Kidney (tissue), 13 donors: ENCODE measurements at regions not wholly inside any gene's neighbourhood (a gene's known extent, or its start where the extent isn't known, plus 50 kb on each side); places are given as distances from the start of the nearest gene placed in this dataset.

ENCODE experiments used
- DNase-seq, 5 donors: peaks; one replicate each; pipeline ENCODE4 v3.0.0-alpha.2; 2013 to 2020
- FAIRE-seq: peaks from 2 replicates; lab custom pipeline; 2012; peaks lifted over from hg19 to GRCh38; lab: Jason Lieb, UNC
- H3K27ac ChIP-seq, 2 donors: one replicate each; pipeline ENCODE4 v1.7.0; 2013; ENCODE audit warnings: low read depth in 2 of 2, low read length in 2 of 2, inconsistent platforms in 1 of 2
- H3K27me3 ChIP-seq: one replicate; pipeline ENCODE4 v1.7.1; 2013; ENCODE audit warnings: low read length, inconsistent platforms; ENCODE audit not compliant: control insufficient read depth, insufficient read depth
- H3K36me3 ChIP-seq, 3 donors: one replicate each; pipeline versions ENCODE4 v1.7.0 to v1.7.1; 2013; ENCODE audit warnings: low read length in 3 of 3, control low read depth in 1 of 3, inconsistent platforms in 1 of 3; ENCODE audit not compliant: insufficient read depth in 3 of 3, control insufficient read depth in 2 of 3
- H3K4me1 ChIP-seq, 3 donors: one replicate each; pipeline versions ENCODE4 v1.7.0 to v1.7.1; 2013; ENCODE audit warnings: low read length in 3 of 3, inconsistent platforms in 1 of 3, low read depth in 1 of 3; ENCODE audit not compliant: control insufficient read depth in 2 of 3, insufficient read depth in 2 of 3
- H3K4me3 ChIP-seq, 3 donors: one replicate each; pipeline versions ENCODE4 v1.7.0 to v1.8.1; 2013; ENCODE audit warnings: low read length in 3 of 3, control low read depth in 1 of 3, inconsistent platforms in 1 of 3
- H3K9ac ChIP-seq, 3 donors: one replicate each; pipeline versions ENCODE4 v1.7.0 to v1.7.1; 2013; ENCODE audit warnings: low read length in 3 of 3, control low read depth in 1 of 3, inconsistent platforms in 1 of 3
- H3K9me3 ChIP-seq, 3 donors: one replicate each; pipeline versions ENCODE4 v1.7.0 to v1.7.1; 2013; ENCODE audit warnings: low read length in 3 of 3, control low read depth in 1 of 3, inconsistent platforms in 1 of 3; ENCODE audit not compliant: control insufficient read depth in 2 of 3, insufficient read depth in 1 of 3
- intact Hi-C: fragments of 100-400 bp; cut with DNase I; formaldehyde crosslinking; loops from one replicate; pipeline ENCODE4 v1.11.1; 2022
- TF ChIP-seq, protein P1 (sequence below): IDR thresholded peaks from 3 replicates; pipeline ENCODE4 v1.5.1; 2012; ENCODE audit warnings: mild to moderate bottlenecking, moderate library complexity, borderline replicate concordance; ENCODE audit not compliant: insufficient read depth; ENCODE audit errors: extremely low read depth
- donor health status: control.
- donor health status: control.
- donor health status: control.
- donor health status: control.
- donor health status: control.
- donor health status: DM: yes; HTN: yes; CAD: no.
- donor health status: Normal renal cell carcinoma (clear cell type).

DNA sequence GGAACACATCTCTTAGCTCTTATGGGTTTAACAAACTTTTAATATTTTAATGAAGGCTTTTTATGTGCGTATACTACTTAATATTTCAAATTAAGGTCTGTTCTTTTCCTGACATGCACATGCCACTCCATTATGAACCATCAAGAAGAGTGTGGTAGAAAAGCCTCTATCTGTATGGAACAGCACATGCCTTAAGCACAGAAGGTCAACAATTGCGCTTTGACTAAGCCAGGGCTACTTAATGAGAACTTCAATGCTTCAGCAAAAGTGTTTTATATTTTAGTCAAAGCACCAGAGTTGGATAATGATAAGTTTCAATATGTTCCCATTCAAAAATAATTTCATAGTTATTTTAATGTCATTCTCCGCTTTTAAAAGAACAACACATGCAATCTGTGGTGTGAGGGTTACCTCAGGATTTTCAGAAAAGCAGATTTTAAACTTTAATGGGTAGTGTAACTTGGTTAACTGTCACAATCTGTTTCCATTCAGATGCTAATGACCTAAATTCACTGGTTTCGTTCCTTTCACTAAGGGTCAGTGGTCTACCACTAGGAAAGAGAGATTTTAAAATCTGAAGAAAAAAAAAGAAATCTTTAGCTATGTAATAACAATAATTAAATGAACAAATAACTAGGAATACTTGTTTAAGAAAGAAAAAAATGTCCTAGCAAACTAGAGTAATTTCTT, 193.4 kb upstream of the NOVA1 start:
- no peak overlapping the region for H3K9ac ChIP-seq
- FAIRE-seq = no peak
- H3K4me3 ChIP-seq = no peak overlapping the region
- no peak overlapping the region for H3K27ac ChIP-seq
- TF ChIP-seq, protein P1, sequence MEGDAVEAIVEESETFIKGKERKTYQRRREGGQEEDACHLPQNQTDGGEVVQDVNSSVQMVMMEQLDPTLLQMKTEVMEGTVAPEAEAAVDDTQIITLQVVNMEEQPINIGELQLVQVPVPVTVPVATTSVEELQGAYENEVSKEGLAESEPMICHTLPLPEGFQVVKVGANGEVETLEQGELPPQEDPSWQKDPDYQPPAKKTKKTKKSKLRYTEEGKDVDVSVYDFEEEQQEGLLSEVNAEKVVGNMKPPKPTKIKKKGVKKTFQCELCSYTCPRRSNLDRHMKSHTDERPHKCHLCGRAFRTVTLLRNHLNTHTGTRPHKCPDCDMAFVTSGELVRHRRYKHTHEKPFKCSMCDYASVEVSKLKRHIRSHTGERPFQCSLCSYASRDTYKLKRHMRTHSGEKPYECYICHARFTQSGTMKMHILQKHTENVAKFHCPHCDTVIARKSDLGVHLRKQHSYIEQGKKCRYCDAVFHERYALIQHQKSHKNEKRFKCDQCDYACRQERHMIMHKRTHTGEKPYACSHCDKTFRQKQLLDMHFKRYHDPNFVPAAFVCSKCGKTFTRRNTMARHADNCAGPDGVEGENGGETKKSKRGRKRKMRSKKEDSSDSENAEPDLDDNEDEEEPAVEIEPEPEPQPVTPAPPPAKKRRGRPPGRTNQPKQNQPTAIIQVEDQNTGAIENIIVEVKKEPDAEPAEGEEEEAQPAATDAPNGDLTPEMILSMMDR = no peak
- H3K27me3 ChIP-seq = no peaks in the 10 kb centered on the region
- no peaks in the 10 kb centered on the region for H3K9me3 ChIP-seq
- no peaks in the 10 kb centered on the region for H3K36me3 ChIP-seq
- intact Hi-C loops = no loop called here
- no peaks in the 10 kb centered on the region for H3K4me1 ChIP-seq
- DNase-seq = no peak

DNA sequence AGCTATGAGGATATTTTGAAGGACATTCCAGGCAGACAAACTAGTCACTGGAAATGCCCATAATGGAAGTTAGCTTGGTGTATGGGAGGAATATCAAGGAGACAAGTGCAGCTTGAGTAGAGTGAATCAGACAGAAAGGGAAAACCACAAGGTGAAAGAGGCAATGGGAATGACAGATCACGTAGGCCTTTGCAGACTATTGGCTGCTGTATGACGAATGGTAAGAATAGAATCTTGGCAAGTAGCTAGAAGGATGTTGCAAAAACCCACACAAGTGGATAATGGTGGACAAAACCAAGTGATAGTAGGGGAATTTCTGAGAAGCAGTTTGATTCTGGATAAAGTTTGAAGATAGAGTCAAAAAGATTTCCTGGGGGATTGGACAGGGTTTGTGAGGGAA, 196.9 kb upstream of the NOVA1 start:
- TF ChIP-seq, protein P1 = no peak
- no peak overlapping the region for H3K9ac ChIP-seq
- H3K4me1 ChIP-seq = no peaks in the 10 kb centered on the region
- H3K27ac ChIP-seq = no peak overlapping the region
- no peak for DNase-seq
- H3K36me3 ChIP-seq = no peaks in the 10 kb centered on the region
- no peaks in the 10 kb centered on the region for H3K27me3 ChIP-seq
- H3K9me3 ChIP-seq = no peaks in the 10 kb centered on the region
- intact Hi-C loops = no loop called here
- no peak for FAIRE-seq
- H3K4me3 ChIP-seq = no peak overlapping the region

DNA sequence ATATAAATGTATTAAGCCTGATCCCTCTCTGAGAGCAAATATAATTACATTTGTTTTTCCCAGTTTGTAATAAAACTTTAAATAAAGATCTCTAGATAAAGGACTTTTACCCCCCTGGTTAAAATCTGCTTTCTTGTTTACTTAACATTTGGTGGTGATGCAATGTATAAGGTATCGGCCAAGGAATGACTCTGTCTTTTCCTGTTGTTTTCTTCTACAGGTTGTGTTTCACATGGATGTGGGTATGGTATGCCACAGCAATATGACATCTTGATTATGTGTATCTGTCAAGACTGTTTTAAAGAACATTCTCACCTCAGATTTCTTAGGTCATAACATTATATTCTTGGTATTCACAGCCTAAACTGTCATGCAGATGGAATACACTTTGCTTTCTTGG, 210.6 kb upstream of the NOVA1 start:
- TF ChIP-seq, protein P1 = no peak
- intact Hi-C loops = no loop called here
- DNase-seq = no peak
- H3K9ac ChIP-seq = no peak overlapping the region
- H3K36me3 ChIP-seq = no peaks in the 10 kb centered on the region
- H3K27ac ChIP-seq = no peak overlapping the region
- no peaks in the 10 kb centered on the region for H3K27me3 ChIP-seq
- H3K9me3 ChIP-seq = no peaks in the 10 kb centered on the region
- H3K4me1 ChIP-seq = no peaks in the 10 kb centered on the region
- no peak for FAIRE-seq
- no peak overlapping the region for H3K4me3 ChIP-seq

DNA sequence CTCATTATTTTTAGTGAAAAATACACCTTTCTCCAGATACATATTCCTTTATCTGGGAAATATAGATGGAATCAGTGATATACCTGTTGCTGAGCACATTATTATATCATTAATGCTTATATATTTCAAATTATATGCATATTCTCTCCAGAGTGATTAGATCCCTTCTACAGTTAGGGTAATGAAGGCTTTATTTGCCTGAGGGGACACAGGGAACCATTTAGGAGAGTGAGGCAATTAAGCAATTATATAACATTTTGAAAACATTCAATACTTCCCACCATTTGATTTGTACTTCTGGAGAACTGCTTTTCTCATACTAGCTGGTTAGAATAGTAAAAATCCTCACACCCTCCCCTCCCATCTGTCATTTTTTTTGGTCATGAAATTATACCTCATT, 212.8 kb upstream of the NOVA1 start:
- intact Hi-C loops = no loop called here
- TF ChIP-seq, protein P1 = no peak
- Histone ChIP-seq H3K4me1 (no peaks in the 10 kb centered on the region), H3K27ac (no peak overlapping the region), H3K9me3 (no peaks in the 10 kb centered on the region), H3K36me3 (no peaks in the 10 kb centered on the region), H3K4me3 (no peak overlapping the region), H3K27me3 (no peaks in the 10 kb centered on the region), H3K9ac (no peak overlapping the region)
- FAIRE-seq = no peak
- DNase-seq = no peak
